ENCODE measurements at regions not wholly inside any gene's neighbourhood (a gene's known extent, or its start where the extent isn't known, plus 50 kb on each side); places are given as distances from the start of the nearest gene placed in this dataset.
A peak's percentile ranks its signal among the peaks of the same experiment; 100 is the strongest.

GRCh38 chr1:168876830-168877229, 147.8 kb upstream of the DPT start:
- TF ChIP-seq CTCF (IDR thresholded peaks at IDR 0.05; ENCODE audit: low read depth, low read length): no peak
- no peak for DNase-seq (ENCODE audit: low read depth in 2 of 2)
- no peak overlapping the region for H3K4me3 ChIP-seq (replicated peaks in 1 of 2; ENCODE audit: low read depth in 2 of 2, low read length in 2 of 2)

GRCh38 chr1:168879896-168880734, 151.1 kb upstream of the DPT start:
- peak; percentile 29 to 60 for DNase-seq (ENCODE audit: low read depth in 2 of 2)
- no peak overlapping the region for H3K4me3 ChIP-seq (replicated peaks in 1 of 2; ENCODE audit: low read depth in 2 of 2, low read length in 2 of 2)
- no peak for TF ChIP-seq CTCF (IDR thresholded peaks at IDR 0.05; ENCODE audit: low read depth, low read length)

- no peak for DNase-seq (ENCODE audit: low read depth in 2 of 2)
- TF ChIP-seq CTCF (IDR thresholded peaks at IDR 0.05; ENCODE audit: low read depth, low read length): no peak
- H3K4me3 ChIP-seq (replicated peaks in 1 of 2; ENCODE audit: low read depth in 2 of 2, low read length in 2 of 2): no peak overlapping the region
Measured at GRCh38 chr1:168881656-168882260, 152.8 kb upstream of the DPT start.

GRCh38 chr1:168887381-168887780, 158.4 kb upstream of the DPT start:
- no peak for TF ChIP-seq CTCF (IDR thresholded peaks at IDR 0.05; ENCODE audit: low read depth, low read length)
- DNase-seq (ENCODE audit: low read depth in 2 of 2): no peak
- no peak overlapping the region for H3K4me3 ChIP-seq (replicated peaks in 1 of 2; ENCODE audit: low read depth in 2 of 2, low read length in 2 of 2)

- no peak overlapping the region for H3K4me3 ChIP-seq (replicated peaks in 1 of 2; ENCODE audit: low read depth in 2 of 2, low read length in 2 of 2)
- DNase-seq (ENCODE audit: low read depth in 2 of 2): no peak
- TF ChIP-seq CTCF (IDR thresholded peaks at IDR 0.05; ENCODE audit: low read depth, low read length): no peak
Measured at GRCh38 chr1:168888418-168888817, 159.4 kb upstream of the DPT start.

- H3K4me3 ChIP-seq (replicated peaks in 1 of 2; ENCODE audit: low read depth in 2 of 2, low read length in 2 of 2): no peak overlapping the region
- DNase-seq (ENCODE audit: low read depth in 2 of 2): peak in 1 of 2 donors; percentile 26
- no peak for TF ChIP-seq CTCF (IDR thresholded peaks at IDR 0.05; ENCODE audit: low read depth, low read length)
Measured at GRCh38 chr1:168892931-168893330, 163.9 kb upstream of the DPT start.

Measured in cardiac fibroblast (primary cell).